GM12878 (cell line): ENCODE measurements at regions not wholly inside any gene's neighbourhood (a gene's known extent, or its start where the extent isn't known, plus 50 kb on each side); places are given as distances from the start of the nearest gene placed in this dataset.

Source experiments
- ATAC-seq: fragments of 200-7000 bp; cut with Tn5 transposase; 3 replicates; pipeline ENCODE4 v1.9.1; 2020; ENCODE audit warnings: mild to moderate bottlenecking, moderate library complexity
- BruUV-seq: library from RNA; stranded (reverse); fragments of 400-500 nt; replicated peaks from 2 replicates; lab custom pipeline; 2021; lab: Mats Ljungman, UMichigan
- CTCF ChIA-PET: fragments of 300-600 bp; sonication (Branson Sonifier 250); formaldehyde crosslinking; extraction: SDS; loops from one replicate; lab custom pipeline; 2021; ENCODE audit warnings: inconsistent platforms; lab: Yijun Ruan, JAX
- POLR2A ChIA-PET: fragments of 350-600 bp; formaldehyde crosslinking; extraction: SDS; loops from one replicate; lab custom pipeline; 2021; ENCODE audit warnings: inconsistent platforms; lab: Charles Lee
- RAD21 ChIA-PET: fragments of 300-600 bp; sonication (Branson Sonifier 250); formaldehyde crosslinking; loops from one replicate; lab custom pipeline; 2023; ENCODE audit warnings: antibody characterized with exemption; ENCODE audit not compliant: unreplicated experiment; lab: Charles Lee
- SMC1A ChIA-PET: fragments of 300-600 bp; sonication (Branson Sonifier 250); formaldehyde crosslinking; loops from one replicate; lab custom pipeline; 2023; ENCODE audit not compliant: unreplicated experiment, uncharacterized antibody; lab: Charles Lee
- DNase-seq: peaks from one replicate; pipeline ENCODE4 v3.0.0-alpha.2; 2011; ENCODE audit warnings: low read depth, low spot score
- FAIRE-seq: peaks from 3 replicates; lab custom pipeline; 2011; peaks lifted over from hg19 to GRCh38; lab: Jason Lieb, UNC
- H2AFZ ChIP-seq: 2 replicates; pipeline ENCODE4 v1.6.0; 2011; ENCODE audit warnings: low read depth, low read length, control low read depth; ENCODE audit not compliant: control insufficient read depth
- H3K27ac ChIP-seq: 2 replicates; pipeline ENCODE4 v1.5.1; 2011; ENCODE audit warnings: control low read depth; ENCODE audit not compliant: control insufficient read depth, insufficient read depth
- H3K27me3 ChIP-seq, 2 experiments: replicated peaks in 1 of 2; 2 replicates each; pipeline versions ENCODE4 v1.6.0 to v1.6.1; 2011; ENCODE audit warnings: low read length in 1 of 2; ENCODE audit not compliant: control insufficient read depth in 2 of 2, insufficient read depth in 2 of 2
- H3K36me3 ChIP-seq, 2 experiments: 2 replicates each; pipeline ENCODE4 v1.5.1; 2011; ENCODE audit warnings: low read length in 1 of 2; ENCODE audit not compliant: control insufficient read depth in 2 of 2, insufficient read depth in 2 of 2
- H3K4me1 ChIP-seq: 2 replicates; pipeline ENCODE4 v1.6.1; 2011; ENCODE audit warnings: mild to moderate bottlenecking, low read length, moderate library complexity, mixed read lengths; ENCODE audit not compliant: control insufficient read depth, insufficient read depth
- H3K4me2 ChIP-seq: 2 replicates; pipeline ENCODE4 v1.6.0; 2011; ENCODE audit warnings: control low read depth; ENCODE audit not compliant: control insufficient read depth, insufficient read depth
- H3K4me3 ChIP-seq: fragments of 200-600 bp; sonication (generic); 2 replicates; pipeline ENCODE4 v1.5.1; 2016
- H3K79me2 ChIP-seq: 2 replicates; pipeline ENCODE4 v1.6.0; 2011; ENCODE audit warnings: low read length; ENCODE audit not compliant: control insufficient read depth, insufficient read depth
- H3K9ac ChIP-seq: 2 replicates; pipeline ENCODE4 v1.8.0; 2011; ENCODE audit warnings: low read length, control low read depth, mixed read lengths; ENCODE audit not compliant: control insufficient read depth, insufficient read depth
- H3K9me3 ChIP-seq: replicated peaks from 3 replicates; pipeline ENCODE4 v1.5.1; 2011; ENCODE audit warnings: mild to moderate bottlenecking, low read length; ENCODE audit not compliant: control insufficient read depth, insufficient read depth
- H4K20me1 ChIP-seq: 2 replicates; pipeline ENCODE4 v1.6.0; 2011; ENCODE audit not compliant: control insufficient read depth, insufficient read depth
- CBFB ChIP-seq: IDR thresholded peaks from 2 replicates; pipeline ENCODE4 v1.6.1; 2016; ENCODE audit warnings: antibody characterized with exemption, low read depth
- DPF2 ChIP-seq: fragments of 450-650 bp; IDR thresholded peaks from 2 replicates; pipeline ENCODE4 v1.6.1; 2017; ENCODE audit warnings: mild to moderate bottlenecking
- EED ChIP-seq: sonication (generic); IDR thresholded peaks from 2 replicates; pipeline ENCODE4 v1.6.1; 2016; ENCODE audit warnings: antibody characterized with exemption, low read depth
- LARP7 ChIP-seq: fragments of 450-650 bp; IDR thresholded peaks from 2 replicates; pipeline ENCODE4 v1.6.1; 2017; ENCODE audit warnings: mild to moderate bottlenecking
- MXI1 ChIP-seq: fragments of 150-350 bp; IDR thresholded peaks from 2 replicates; pipeline ENCODE4 v1.6.1; 2011; ENCODE audit warnings: low read depth, mild to moderate bottlenecking, inconsistent platforms, low read length, improper control_type of control experiment
- NFYB ChIP-seq: IDR thresholded peaks from 2 replicates; pipeline ENCODE4 v1.6.1; 2011; ENCODE audit warnings: low read depth, mild to moderate bottlenecking, low read length, improper control_type of control experiment, moderate library complexity; ENCODE audit not compliant: insufficient read depth
- NR2C1 ChIP-seq: fragments of 450-650 bp; IDR thresholded peaks from 2 replicates; pipeline ENCODE4 v1.6.1; 2017; ENCODE audit warnings: antibody characterized with exemption, mild to moderate bottlenecking, moderate library complexity
- PBX3 ChIP-seq: IDR thresholded peaks from 2 replicates; pipeline ENCODE4 v1.6.1; 2011; ENCODE audit warnings: mild to moderate bottlenecking, low read depth, low read length, moderate library complexity; ENCODE audit not compliant: insufficient replicate concordance
- PML ChIP-seq: IDR thresholded peaks from 2 replicates; pipeline ENCODE4 v1.6.1; 2012; ENCODE audit warnings: low read length, inconsistent platforms
- RAD21 ChIP-seq: IDR thresholded peaks from 2 replicates; pipeline ENCODE4 v1.6.1; 2011; ENCODE audit warnings: mild to moderate bottlenecking, low read depth, low read length, moderate library complexity; ENCODE audit not compliant: insufficient read depth
- RAD51 ChIP-seq: fragments of 450-650 bp; IDR thresholded peaks from 2 replicates; pipeline ENCODE4 v1.6.1; 2016; ENCODE audit warnings: moderate library complexity, mild to moderate bottlenecking, inconsistent platforms
- SIN3A ChIP-seq: IDR thresholded peaks from 2 replicates; pipeline ENCODE4 v1.6.1; 2012; ENCODE audit warnings: low read depth, low read length, improper control_type of control experiment
- SP1 ChIP-seq: IDR thresholded peaks from one replicate; pipeline ENCODE4 v1.6.1; 2011; ENCODE audit warnings: low read depth, low read length
- TARDBP ChIP-seq: IDR thresholded peaks from 2 replicates; pipeline ENCODE4 v1.6.1; 2016; ENCODE audit warnings: borderline replicate concordance
- ZNF207 ChIP-seq: fragments of 450-650 bp; IDR thresholded peaks from 2 replicates; pipeline ENCODE4 v1.6.1; 2014; ENCODE audit warnings: antibody characterized with exemption, mild to moderate bottlenecking, borderline replicate concordance
- ZNF384 ChIP-seq: IDR thresholded peaks from 2 replicates; pipeline ENCODE4 v1.6.1; 2012; ENCODE audit warnings: low read depth, mild to moderate bottlenecking, low read length, improper control_type of control experiment, borderline replicate concordance
- WGBS: methylation state at CpG from one replicate; pipeline ENCODE4 v1.1.6; 2016; ENCODE audit warnings: low lambda C conversion rate; ENCODE audit not compliant: insufficient replicate concordance, insufficient coverage; ENCODE audit errors: missing lambda C conversion rate; 5-methylcytosine and 5-hydroxymethylcytosine counted together
- in situ Hi-C: fragments of 300-500 bp; cut with MboI; formaldehyde crosslinking; loops from 9 replicates; pipeline ENCODE4 v1.14.3; 2018; ENCODE audit warnings: mixed read lengths
- intact Hi-C: fragments of 100-400 bp; cut with micrococcal nuclease; formaldehyde crosslinking; loops from one replicate; pipeline ENCODE4 v1.14.2; 2022; ENCODE audit not compliant: unreplicated experiment

GRCh38 chr15:97502038-97502437 lies 458.5 kb upstream of the ARRDC4 start:
- ChIA-PET CTCF (no interaction called here), RAD21 (no interaction called here), POLR2A (no interaction called here), SMC1A (no interaction called here)
- no peak for FAIRE-seq
- Histone ChIP-seq H3K27me3 (no peaks in the 10 kb centered on the region), H3K79me2 (no peaks in the 10 kb centered on the region), H3K4me2 (no peak overlapping the region), H4K20me1 (no peaks in the 10 kb centered on the region), H3K4me1 (no peaks in the 10 kb centered on the region), H3K27ac (no peak overlapping the region), H3K4me3 (no peak overlapping the region), H3K36me3 (no peaks in the 10 kb centered on the region), H3K9me3 (no peaks in the 10 kb centered on the region), H3K9ac (no peak overlapping the region), H2AFZ (no peak overlapping the region)
- WGBS: 0% methylated on average over 2 of the region's 2 CpGs
- BruUV-seq: no TSS peak
- intact Hi-C loops: no loop called here
- ATAC-seq: no peak
- in situ Hi-C loops: no loop called here
- TF ChIP-seq ZNF207 (no peak), ZNF384 (no peak), CBFB (no peak)
- no peak for DNase-seq

- Histone ChIP-seq H3K4me1 (no peaks in the 10 kb centered on the region), H3K36me3 (no peaks in the 10 kb centered on the region), H4K20me1 (no peaks in the 10 kb centered on the region), H3K4me3 (no peak overlapping the region), H3K9ac (no peak overlapping the region), H3K27me3 (no peaks in the 10 kb centered on the region), H3K27ac (no peak overlapping the region), H2AFZ (no peak overlapping the region), H3K4me2 (no peak overlapping the region), H3K79me2 (no peaks in the 10 kb centered on the region), H3K9me3 (no peaks in the 10 kb centered on the region)
- no TSS peak for BruUV-seq
- SMC1A ChIA-PET: no interaction called here
- POLR2A ChIA-PET: no interaction called here
- no peak for TF ChIP-seq RAD51
- no peak for TF ChIP-seq PML
- no peak for TF ChIP-seq MXI1
- TF ChIP-seq EED: no peak
- no peak for TF ChIP-seq LARP7
- no peak for TF ChIP-seq RAD21
- no peak for TF ChIP-seq SIN3A
- TF ChIP-seq TARDBP: no peak
- TF ChIP-seq NFYB: no peak
- TF ChIP-seq SP1: no peak
- no peak for TF ChIP-seq DPF2
- no peak for TF ChIP-seq NR2C1
- TF ChIP-seq PBX3: no peak
- ATAC-seq (no peak), FAIRE-seq (no peak), DNase-seq (no peak)
- RAD21 ChIA-PET: no interaction called here
- intact Hi-C loops (no loop called here), in situ Hi-C loops (no loop called here)
- CTCF ChIA-PET: no interaction called here
- 19% methylated on average over 6 of the region's 6 CpGs for WGBS
Measured at GRCh38 chr15:97504031-97504792, 456.3 kb upstream of the ARRDC4 start.
